HG03342 (cell line): ENCODE measurements at regions not wholly inside any gene's neighbourhood (a gene's known extent, or its start where the extent isn't known, plus 50 kb on each side); places are given as distances from the start of the nearest gene placed in this dataset.

Experiments used
- ATAC-seq: cut with Tn5 transposase; IDR thresholded peaks from one replicate; pipeline ENCODE4 v1.9.1; 2021; ENCODE audit warnings: mild to moderate bottlenecking, moderate library complexity; ENCODE audit not compliant: unreplicated experiment

GRCh38 chr12:132439333-132439904 is 50.5 kb upstream of the FBRSL1 start:
- no peak for ATAC-seq

- no peak for ATAC-seq
Observed at GRCh38 chr12:132438726-132439125, 51.2 kb upstream of the FBRSL1 start.

- no peak for ATAC-seq
Observed at GRCh38 chr12:132437943-132438700, 51.8 kb upstream of the FBRSL1 start.

- ATAC-seq = no peak
Observed at GRCh38 chr12:132437252-132437932, 52.6 kb upstream of the FBRSL1 start.

GRCh38 chr12:132436791-132437251 is 53.1 kb upstream of the FBRSL1 start:
- no peak for ATAC-seq

GRCh38 chr12:132435486-132436187 is 54.3 kb upstream of the FBRSL1 start:
- no peak for ATAC-seq

- ATAC-seq = no peak
Observed at GRCh38 chr12:132433641-132434395, 56.1 kb upstream of the FBRSL1 start.

GRCh38 chr12:132432721-132433577 is 57.0 kb upstream of the FBRSL1 start:
- no peak for ATAC-seq

- no peak for ATAC-seq
Observed at GRCh38 chr12:132432126-132432705, 57.7 kb upstream of the FBRSL1 start.

- no peak for ATAC-seq
Observed at GRCh38 chr12:132430838-132431774, 58.8 kb upstream of the FBRSL1 start.

GRCh38 chr12:132429946-132430643 is 59.9 kb upstream of the FBRSL1 start:
- ATAC-seq = no peak

GRCh38 chr12:132429602-132429945 is 60.4 kb upstream of the FBRSL1 start:
- ATAC-seq = no peak

GRCh38 chr12:132428936-132429601 is 60.9 kb upstream of the FBRSL1 start:
- no peak for ATAC-seq

- ATAC-seq = no peak
Observed at GRCh38 chr12:132427999-132428935, 61.7 kb upstream of the FBRSL1 start.

GRCh38 chr12:132427174-132427768 is 62.7 kb upstream of the FBRSL1 start:
- no peak for ATAC-seq
